ENCODE measurements at regions not wholly inside any gene's neighbourhood (a gene's known extent, or its start where the extent isn't known, plus 50 kb on each side); places are given as distances from the start of the nearest gene placed in this dataset.

DNA sequence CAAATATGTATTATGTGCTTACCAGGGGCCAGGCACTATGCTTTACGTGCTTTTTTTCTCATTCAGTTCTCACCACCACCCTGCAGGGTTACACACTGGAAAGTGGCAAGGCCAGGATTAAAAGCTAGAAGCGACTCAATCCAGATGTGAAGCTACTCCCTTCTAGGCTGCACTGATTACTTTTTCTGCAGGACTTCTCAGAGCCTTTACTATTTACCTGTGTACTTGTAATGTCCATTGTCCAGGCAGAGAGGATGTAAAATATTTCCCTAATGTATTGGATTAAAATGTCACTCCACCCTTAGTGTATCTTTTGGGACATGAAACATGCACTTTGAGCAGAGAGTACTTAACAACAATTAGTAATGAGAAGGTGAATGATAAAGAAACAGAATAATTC lies 287.5 kb upstream of the EEF2KMT start:
- TF ChIP-seq CTCF (IDR thresholded peaks at IDR 0.05; ENCODE audit: low read depth, low read length, poor library complexity, severe bottlenecking) (no peak), EZH2phosphoT487 (IDR thresholded peaks at IDR 0.05; ENCODE audit: borderline replicate concordance, low read length) (no peak)
